ENCODE measurements at regions not wholly inside any gene's neighbourhood (a gene's known extent, or its start where the extent isn't known, plus 50 kb on each side); places are given as distances from the start of the nearest gene placed in this dataset.

DNA sequence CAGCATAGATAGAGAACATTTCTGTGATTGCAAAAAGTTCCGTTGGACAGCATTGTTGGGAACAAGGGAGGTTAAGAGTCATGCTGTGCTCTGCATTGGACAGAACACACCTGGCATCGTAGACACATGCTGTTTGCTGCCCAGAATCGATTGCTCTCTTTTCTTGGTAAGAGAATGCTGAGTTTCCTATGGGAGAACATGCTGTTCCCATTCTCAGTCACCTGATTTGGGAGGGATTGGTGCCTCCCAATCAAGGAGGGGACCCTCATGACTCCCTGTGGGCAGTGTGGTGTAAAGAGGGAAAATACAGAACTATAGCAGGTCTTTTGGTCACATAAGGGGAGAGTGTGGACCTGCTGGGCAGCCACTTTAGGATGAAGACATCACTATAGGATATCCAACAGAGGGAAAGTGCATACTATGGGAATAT is 555.4 kb upstream of the CLINT1 start:
- H3K4me2 ChIP-seq (ENCODE audit: low read length) = no peak overlapping the region
- H3K27ac ChIP-seq (ENCODE audit: low read depth, low read length, poor library complexity, severe bottlenecking) = no peak overlapping the region
- no peaks in the 10 kb centered on the region for H3K9me2 ChIP-seq (ENCODE audit: insufficient read depth, low read length)
- ChIA-PET CTCF (ENCODE audit: unreplicated experiment) (no interaction called here), POLR2A (interaction anchor here (0.7 to 1.0 kb wide), 3 partner anchors 8 to 14 kb away, joined by 3 read pairs; no protein-coding TSS in a partner anchor)
- no peak for TF ChIP-seq EZH2phosphoT487 (IDR thresholded peaks at IDR 0.05; ENCODE audit: borderline replicate concordance, low read depth, low read length)
- TF ChIP-seq, protein P1, sequence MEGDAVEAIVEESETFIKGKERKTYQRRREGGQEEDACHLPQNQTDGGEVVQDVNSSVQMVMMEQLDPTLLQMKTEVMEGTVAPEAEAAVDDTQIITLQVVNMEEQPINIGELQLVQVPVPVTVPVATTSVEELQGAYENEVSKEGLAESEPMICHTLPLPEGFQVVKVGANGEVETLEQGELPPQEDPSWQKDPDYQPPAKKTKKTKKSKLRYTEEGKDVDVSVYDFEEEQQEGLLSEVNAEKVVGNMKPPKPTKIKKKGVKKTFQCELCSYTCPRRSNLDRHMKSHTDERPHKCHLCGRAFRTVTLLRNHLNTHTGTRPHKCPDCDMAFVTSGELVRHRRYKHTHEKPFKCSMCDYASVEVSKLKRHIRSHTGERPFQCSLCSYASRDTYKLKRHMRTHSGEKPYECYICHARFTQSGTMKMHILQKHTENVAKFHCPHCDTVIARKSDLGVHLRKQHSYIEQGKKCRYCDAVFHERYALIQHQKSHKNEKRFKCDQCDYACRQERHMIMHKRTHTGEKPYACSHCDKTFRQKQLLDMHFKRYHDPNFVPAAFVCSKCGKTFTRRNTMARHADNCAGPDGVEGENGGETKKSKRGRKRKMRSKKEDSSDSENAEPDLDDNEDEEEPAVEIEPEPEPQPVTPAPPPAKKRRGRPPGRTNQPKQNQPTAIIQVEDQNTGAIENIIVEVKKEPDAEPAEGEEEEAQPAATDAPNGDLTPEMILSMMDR (conservative IDR thresholded peaks at IDR 0.05; ENCODE audit: low read length) = no peak
- H3K4me1 ChIP-seq (ENCODE audit: insufficient read depth, low read length, poor library complexity, severe bottlenecking) = peaks cover 5% of the 10 kb centered on the region
- 0 out of 2 replicates have a peak, but pooled peaks cover under 1% of the 10 kb centered on the region for H3K9me3 ChIP-seq (ENCODE audit: low read length)
- H2AFZ ChIP-seq (ENCODE audit: low read length) = no peak overlapping the region
- BruUV-seq (replicated peaks) = no TSS peak
- H3K36me3 ChIP-seq (ENCODE audit: insufficient read depth, low read length) = no peaks in the 10 kb centered on the region
- no peaks in the 10 kb centered on the region for H4K20me1 ChIP-seq (ENCODE audit: insufficient read depth, low read length)
- no peak overlapping the region for H3K4me3 ChIP-seq (ENCODE audit: low read depth, low read length, poor library complexity, severe bottlenecking)
- no peaks in the 10 kb centered on the region for H3K79me2 ChIP-seq (ENCODE audit: insufficient read depth, low read depth, low read length)
- intact Hi-C loops (cut with micrococcal nuclease; ENCODE audit: unreplicated experiment) = no loop called here
- DNase-seq (ENCODE audit: low spot score) = no peak

DNA sequence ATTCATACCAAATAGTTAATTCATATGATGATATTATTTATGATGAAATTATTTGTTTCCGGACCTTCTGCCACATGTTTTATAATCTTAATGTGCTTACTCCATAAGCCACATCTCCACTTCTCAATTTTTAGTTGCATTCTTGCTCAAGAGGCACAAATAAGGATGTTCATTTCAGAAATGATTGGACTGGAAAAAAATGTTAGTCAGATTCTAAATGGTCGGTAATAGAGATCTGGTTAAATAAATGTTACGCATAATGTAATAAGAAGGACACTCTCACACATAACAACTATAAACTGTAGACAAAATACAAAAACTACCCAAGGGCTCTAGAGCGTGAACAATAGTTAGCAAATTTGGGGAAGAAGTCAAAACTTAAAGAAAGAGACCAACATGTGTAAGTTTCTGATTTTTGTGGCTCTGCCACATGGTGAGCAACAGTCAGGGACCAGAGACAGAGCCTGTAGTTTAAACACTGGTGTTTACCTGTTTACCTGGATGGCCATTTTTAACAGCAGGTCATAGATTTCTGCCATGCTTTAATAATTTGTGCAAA is 554.3 kb upstream of the CLINT1 start:
- Histone ChIP-seq H3K4me3 (ENCODE audit: low read depth, low read length, poor library complexity, severe bottlenecking) (no peak overlapping the region), H3K4me1 (ENCODE audit: insufficient read depth, low read length, poor library complexity, severe bottlenecking) (peaks cover 7% of the 10 kb centered on the region), H3K9me3 (ENCODE audit: low read length) (no peaks in the 10 kb centered on the region), H3K36me3 (ENCODE audit: insufficient read depth, low read length) (no peaks in the 10 kb centered on the region), H2AFZ (ENCODE audit: low read length) (no peak overlapping the region), H3K27ac (ENCODE audit: low read depth, low read length, poor library complexity, severe bottlenecking) (no peak overlapping the region), H3K79me2 (ENCODE audit: insufficient read depth, low read depth, low read length) (no peaks in the 10 kb centered on the region), H3K4me2 (ENCODE audit: low read length) (no peak overlapping the region), H4K20me1 (ENCODE audit: insufficient read depth, low read length) (no peaks in the 10 kb centered on the region), H3K9me2 (ENCODE audit: insufficient read depth, low read length) (no peaks in the 10 kb centered on the region)
- ChIA-PET CTCF (ENCODE audit: unreplicated experiment) (no interaction called here), POLR2A (interaction anchor here (1.1 kb wide), 1 partner anchor 21 kb away, joined by 3 read pairs; no protein-coding TSS in a partner anchor)
- DNase-seq (ENCODE audit: low spot score) = no peak
- intact Hi-C loops (cut with micrococcal nuclease; ENCODE audit: unreplicated experiment) = no loop called here
- no peak for TF ChIP-seq EZH2phosphoT487 (IDR thresholded peaks at IDR 0.05; ENCODE audit: borderline replicate concordance, low read depth, low read length)
- TF ChIP-seq, protein P1 (conservative IDR thresholded peaks at IDR 0.05; ENCODE audit: low read length) = no peak
- no TSS peak for BruUV-seq (replicated peaks)

DNA sequence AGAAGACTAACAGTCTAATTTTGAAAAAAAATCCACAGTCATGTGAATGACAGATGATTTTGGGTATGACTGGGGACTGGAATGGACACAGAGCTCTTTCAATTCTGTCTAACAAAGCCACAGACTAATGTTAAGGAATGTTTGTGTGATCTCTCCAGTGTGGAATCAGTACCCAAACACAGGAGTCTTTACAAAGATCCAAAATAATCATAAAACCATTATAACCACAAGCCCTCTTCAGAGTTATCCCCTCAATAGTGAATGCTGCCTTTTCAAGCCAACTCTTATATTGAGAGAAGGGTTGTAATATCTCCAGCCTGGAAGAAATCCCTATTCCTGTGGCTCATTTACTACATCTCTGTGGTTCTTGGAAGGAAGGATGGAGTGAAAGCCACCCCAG is 552.0 kb upstream of the CLINT1 start:
- Histone ChIP-seq H3K9me3 (ENCODE audit: low read length) (no peaks in the 10 kb centered on the region), H3K27ac (ENCODE audit: low read depth, low read length, poor library complexity, severe bottlenecking) (no peak overlapping the region), H3K4me1 (ENCODE audit: insufficient read depth, low read length, poor library complexity, severe bottlenecking) (peaks cover 7% of the 10 kb centered on the region), H2AFZ (ENCODE audit: low read length) (no peak overlapping the region), H3K36me3 (ENCODE audit: insufficient read depth, low read length) (no peaks in the 10 kb centered on the region), H3K9me2 (ENCODE audit: insufficient read depth, low read length) (no peaks in the 10 kb centered on the region), H4K20me1 (ENCODE audit: insufficient read depth, low read length) (no peaks in the 10 kb centered on the region), H3K4me3 (ENCODE audit: low read depth, low read length, poor library complexity, severe bottlenecking) (no peak overlapping the region), H3K79me2 (ENCODE audit: insufficient read depth, low read depth, low read length) (no peaks in the 10 kb centered on the region), H3K4me2 (ENCODE audit: low read length) (no peak overlapping the region)
- ChIA-PET POLR2A (interaction anchor here (1.0 to 2.5 kb wide), 3 partner anchors 11 to 49 kb away, joined by 3 to 14 read pairs (median 5); no protein-coding TSS in a partner anchor), CTCF (ENCODE audit: unreplicated experiment) (no interaction called here)
- BruUV-seq (replicated peaks) = no TSS peak
- no peak for DNase-seq (ENCODE audit: low spot score)
- intact Hi-C loops (cut with micrococcal nuclease; ENCODE audit: unreplicated experiment) = no loop called here
- TF ChIP-seq EZH2phosphoT487 (IDR thresholded peaks at IDR 0.05; ENCODE audit: borderline replicate concordance, low read depth, low read length) = no peak
- TF ChIP-seq, protein P1 (conservative IDR thresholded peaks at IDR 0.05; ENCODE audit: low read length) = no peak
